ENCODE measurements at regions not wholly inside any gene's neighbourhood (a gene's known extent, or its start where the extent isn't known, plus 50 kb on each side); places are given as distances from the start of the nearest gene placed in this dataset.

GRCh38 chr6:74626288-74626687 is 579.6 kb downstream of the COL12A1 start:
- no peaks in the 10 kb centered on the region for H3K27me3 ChIP-seq
- no peak for DNase-seq
- TF ChIP-seq EP300 (IDR thresholded peaks at IDR 0.05) (no peak), POLR2AphosphoS5 (IDR thresholded peaks at IDR 0.05) (no peak), POLR2A (IDR thresholded peaks at IDR 0.05) (no peak), CTCF (IDR thresholded peaks at IDR 0.05) (no peak)
- H3K27ac ChIP-seq: no peak overlapping the region
- intact Hi-C loops (cut with DNase I; ENCODE audit: low total_unique reads): no loop called here
- peaks cover 0 to 14% (median 6%) of the 10 kb centered on the region in 4 donors for H3K9me3 ChIP-seq
- H3K4me3 ChIP-seq: no peak overlapping the region
- H3K36me3 ChIP-seq: no peaks in the 10 kb centered on the region
- WGBS, 5 donors: 71 to 82% (median 78%) methylated on average over 3 to 4 of the region's 4 CpGs
- H3K4me1 ChIP-seq: no peaks in the 10 kb centered on the region

- DNase-seq: no peak
- no peak for TF ChIP-seq POLR2A (IDR thresholded peaks at IDR 0.05)
- TF ChIP-seq EP300 (IDR thresholded peaks at IDR 0.05): no peak
- TF ChIP-seq CTCF (IDR thresholded peaks at IDR 0.05): no peak
- no peak for TF ChIP-seq POLR2AphosphoS5 (IDR thresholded peaks at IDR 0.05)
- no peak overlapping the region for H3K4me3 ChIP-seq
- H3K27me3 ChIP-seq: no peaks in the 10 kb centered on the region
- 49 to 93% (median 77%) methylated on average over 2 of the region's 2 CpGs for WGBS, 5 donors
- H3K27ac ChIP-seq: no peak overlapping the region
- no peaks in the 10 kb centered on the region for H3K36me3 ChIP-seq
- intact Hi-C loops (cut with DNase I; ENCODE audit: low total_unique reads): no loop called here
- H3K9me3 ChIP-seq: peaks cover 0 to 14% (median 6%) of the 10 kb centered on the region in 4 donors
- H3K4me1 ChIP-seq: no peaks in the 10 kb centered on the region
Measured at GRCh38 chr6:74623027-74623426, 582.8 kb downstream of the COL12A1 start.

GRCh38 chr6:74611220-74611619 is 594.6 kb downstream of the COL12A1 start:
- H3K27ac ChIP-seq: no peak overlapping the region
- DNase-seq: no peak
- H3K9me3 ChIP-seq: no peaks in the 10 kb centered on the region
- no peak for TF ChIP-seq CTCF (IDR thresholded peaks at IDR 0.05)
- TF ChIP-seq POLR2A (IDR thresholded peaks at IDR 0.05): no peak
- no peak for TF ChIP-seq EP300 (IDR thresholded peaks at IDR 0.05)
- TF ChIP-seq POLR2AphosphoS5 (IDR thresholded peaks at IDR 0.05): no peak
- H3K4me3 ChIP-seq: no peak overlapping the region
- H3K36me3 ChIP-seq: no peaks in the 10 kb centered on the region
- H3K27me3 ChIP-seq: no peaks in the 10 kb centered on the region
- peaks cover 0 to 13% (median 0%) of the 10 kb centered on the region in 4 donors for H3K4me1 ChIP-seq
- intact Hi-C loops (cut with DNase I; ENCODE audit: low total_unique reads): no loop called here

GRCh38 chr6:74610352-74610751 is 595.5 kb downstream of the COL12A1 start:
- Histone ChIP-seq H3K27ac (no peak overlapping the region), H3K27me3 (no peaks in the 10 kb centered on the region), H3K36me3 (no peaks in the 10 kb centered on the region), H3K4me3 (no peak overlapping the region), H3K9me3 (no peaks in the 10 kb centered on the region), H3K4me1 (peaks cover 0 to 13% (median 0%) of the 10 kb centered on the region in 4 donors)
- intact Hi-C loops (cut with DNase I; ENCODE audit: low total_unique reads): no loop called here
- no peak for TF ChIP-seq CTCF (IDR thresholded peaks at IDR 0.05)
- TF ChIP-seq EP300 (IDR thresholded peaks at IDR 0.05): no peak
- TF ChIP-seq POLR2A (IDR thresholded peaks at IDR 0.05): no peak
- no peak for TF ChIP-seq POLR2AphosphoS5 (IDR thresholded peaks at IDR 0.05)
- DNase-seq: no peak
- WGBS, 5 donors: 86 to 93% (median 90%) methylated on average over 1 of the region's 1 CpG

Measured in stomach (tissue), 8 donors.